LHCN-M2 (cell line): ENCODE measurements at regions not wholly inside any gene's neighbourhood (a gene's known extent, or its start where the extent isn't known, plus 50 kb on each side); places are given as distances from the start of the nearest gene placed in this dataset.

Experiments used
- DNase-seq: peaks from one replicate; pipeline ENCODE4 v3.0.0-alpha.2; 2012; ENCODE audit warnings: low read depth

GRCh38 chr11:32161293-32161692 is 70.4 kb downstream of the RCN1 start:
- DNase-seq, result no peak

GRCh38 chr11:32162351-32162750 is 71.5 kb downstream of the RCN1 start:
- DNase-seq, result no peak

GRCh38 chr11:32162906-32163305 is 72.0 kb downstream of the RCN1 start:
- DNase-seq, result no peak

GRCh38 chr11:32163557-32163956 is 72.7 kb downstream of the RCN1 start:
- DNase-seq, result no peak

- no peak for DNase-seq
Measured at GRCh38 chr11:32164836-32165235, 74.0 kb downstream of the RCN1 start.

GRCh38 chr11:32168924-32169323 is 78.0 kb downstream of the RCN1 start:
- DNase-seq, result no peak

GRCh38 chr11:32171445-32171844 is 80.6 kb downstream of the RCN1 start:
- DNase-seq, result no peak

- no peak for DNase-seq
Measured at GRCh38 chr11:32172041-32172847, 81.4 kb downstream of the RCN1 start.

GRCh38 chr11:32172848-32173834 is 82.3 kb downstream of the RCN1 start:
- DNase-seq, result peak; percentile 51

- DNase-seq, result no peak
Measured at GRCh38 chr11:32173977-32174376, 83.1 kb downstream of the RCN1 start.

GRCh38 chr11:32176223-32176934 is 85.5 kb downstream of the RCN1 start:
- DNase-seq, result peak; percentile 81

GRCh38 chr11:32178692-32179091 is 87.8 kb downstream of the RCN1 start:
- DNase-seq, result no peak

- DNase-seq, result no peak
Measured at GRCh38 chr11:32183512-32183911, 92.6 kb downstream of the RCN1 start.

GRCh38 chr11:32184041-32184722 is 93.3 kb downstream of the RCN1 start:
- no peak for DNase-seq

- no peak for DNase-seq
Measured at GRCh38 chr11:32184723-32185376, 94.0 kb downstream of the RCN1 start.

GRCh38 chr11:32186118-32186517 is 95.2 kb downstream of the RCN1 start:
- DNase-seq, result no peak

- DNase-seq, result no peak
Measured at GRCh38 chr11:32187111-32187510, 96.2 kb downstream of the RCN1 start.

GRCh38 chr11:32188785-32189184 is 97.9 kb downstream of the RCN1 start:
- DNase-seq, result no peak

- DNase-seq, result no peak
Measured at GRCh38 chr11:32196137-32196536, 105.3 kb downstream of the RCN1 start.

GRCh38 chr11:32198053-32198452 is 107.2 kb downstream of the RCN1 start:
- DNase-seq, result peak; percentile 31
